ENCODE measurements at regions not wholly inside any gene's neighbourhood (a gene's known extent, or its start where the extent isn't known, plus 50 kb on each side); places are given as distances from the start of the nearest gene placed in this dataset.

- no peak for TF ChIP-seq CTCF (IDR thresholded peaks at IDR 0.05 in 8 of 11, conservative IDR thresholded peaks at IDR 0.05 in 3 of 11)
- no peak for TF ChIP-seq POLR2AphosphoS5 (IDR thresholded peaks at IDR 0.05)
- TF ChIP-seq POLR2A (IDR thresholded peaks at IDR 0.05), result no peak
- peaks cover 0 to 5% (median 0%) of the 10 kb centered on the region in 8 donors for H3K9me3 ChIP-seq
- H3K27me3 ChIP-seq (replicated peaks in 1 of 7), result peaks cover 0 to 9% (median 0%) of the 10 kb centered on the region in 7 donors
- peak; percentile 36 for DNase-seq
- H3K27ac ChIP-seq, result no peak overlapping the region
- no peaks in the 10 kb centered on the region for H3K36me3 ChIP-seq
- H3K4me1 ChIP-seq, result no peaks in the 10 kb centered on the region
- 63 to 96% (median 84%) methylated on average over 3 to 8 of the region's 8 CpGs for WGBS, 5 donors
- intact Hi-C loops (cut with DNase I; ENCODE audit: low total_unique reads), result no loop called here
- H3K4me3 ChIP-seq, result no peak overlapping the region
Measured at GRCh38 chrX:85622635-85623034, 243.2 kb upstream of the POF1B start.

DNA sequence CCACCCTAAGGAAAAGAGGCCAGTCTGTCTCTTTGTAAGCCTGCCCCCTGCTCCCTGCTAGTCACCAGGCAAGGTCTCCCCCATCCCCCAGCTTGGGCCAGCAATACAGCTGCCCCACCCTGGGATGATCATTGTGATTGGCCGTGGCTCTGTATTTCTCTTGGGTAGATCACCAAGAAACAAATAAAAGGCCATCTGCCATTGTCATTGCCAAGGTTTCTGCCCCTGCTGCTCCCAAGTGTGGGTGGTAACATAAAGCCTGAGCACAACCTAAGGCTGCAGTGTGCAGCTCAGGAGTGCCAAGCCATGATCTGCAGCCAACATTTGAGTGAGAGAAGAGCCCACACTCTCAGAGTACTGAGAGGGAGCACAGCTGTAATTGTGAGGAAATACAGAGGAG lies 241.0 kb upstream of the POF1B start:
- intact Hi-C loops (cut with DNase I; ENCODE audit: low total_unique reads), result no loop called here
- Histone ChIP-seq H3K4me1 (no peaks in the 10 kb centered on the region), H3K27ac (no peak overlapping the region), H3K36me3 (no peaks in the 10 kb centered on the region), H3K9me3 (peaks cover 0 to 5% (median 0%) of the 10 kb centered on the region in 8 donors), H3K27me3 (replicated peaks in 1 of 7) (peaks cover 0 to 9% (median 0%) of the 10 kb centered on the region in 7 donors), H3K4me3 (no peak overlapping the region)
- no peak for DNase-seq
- 57 to 91% (median 67%) methylated on average over 1 of the region's 1 CpG for WGBS, 5 donors
- TF ChIP-seq CTCF (IDR thresholded peaks at IDR 0.05 in 8 of 11, conservative IDR thresholded peaks at IDR 0.05 in 3 of 11) (no peak), POLR2A (IDR thresholded peaks at IDR 0.05) (no peak), POLR2AphosphoS5 (IDR thresholded peaks at IDR 0.05) (no peak)

DNA sequence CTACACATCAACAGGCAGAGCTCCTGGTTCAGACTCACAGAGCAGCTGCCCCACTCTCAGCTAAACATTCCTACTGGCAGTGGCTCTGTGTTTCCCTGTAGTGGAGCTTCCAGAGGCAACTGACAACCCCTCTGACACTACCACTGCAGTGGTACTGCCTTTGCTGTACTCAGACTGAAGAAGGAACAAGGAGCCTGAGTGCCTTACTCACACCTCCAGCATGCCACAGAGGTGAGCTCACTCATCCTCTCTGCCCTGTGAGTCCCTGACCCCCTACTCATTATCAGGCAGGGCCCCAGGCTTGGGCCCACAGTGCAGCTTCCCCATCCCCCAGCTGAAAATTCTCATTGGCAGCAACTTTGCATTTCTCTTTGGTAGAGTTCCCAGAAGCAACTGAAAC lies 240.5 kb upstream of the POF1B start:
- no peak for TF ChIP-seq POLR2A (IDR thresholded peaks at IDR 0.05)
- no peak for TF ChIP-seq POLR2AphosphoS5 (IDR thresholded peaks at IDR 0.05)
- TF ChIP-seq CTCF (IDR thresholded peaks at IDR 0.05 in 8 of 11, conservative IDR thresholded peaks at IDR 0.05 in 3 of 11), result no peak
- intact Hi-C loops (cut with DNase I; ENCODE audit: low total_unique reads), result no loop called here

GRCh38 chrX:85611926-85612325 lies 232.5 kb upstream of the POF1B start:
- no peaks in the 10 kb centered on the region for H3K4me1 ChIP-seq
- H3K36me3 ChIP-seq, result no peaks in the 10 kb centered on the region
- intact Hi-C loops (cut with DNase I; ENCODE audit: low total_unique reads), result no loop called here
- no peaks in the 10 kb centered on the region for H3K9me3 ChIP-seq
- no peak for DNase-seq
- TF ChIP-seq POLR2AphosphoS5 (IDR thresholded peaks at IDR 0.05) (no peak), POLR2A (IDR thresholded peaks at IDR 0.05) (no peak)
- H3K27ac ChIP-seq, result no peak overlapping the region
- H3K4me3 ChIP-seq, result no peak overlapping the region
- H3K27me3 ChIP-seq (replicated peaks in 1 of 7), result no peaks in the 10 kb centered on the region

More for the DNA sequence above, 240.5 kb upstream of the POF1B start:
- peaks cover 0 to 5% (median 0%) of the 10 kb centered on the region in 8 donors for H3K9me3 ChIP-seq
- no peaks in the 10 kb centered on the region for H3K4me1 ChIP-seq
- peaks cover 0 to 9% (median 0%) of the 10 kb centered on the region in 7 donors for H3K27me3 ChIP-seq (replicated peaks in 1 of 7)
- H3K36me3 ChIP-seq, result no peaks in the 10 kb centered on the region
- no peak for DNase-seq
- H3K27ac ChIP-seq, result no peak overlapping the region
- H3K4me3 ChIP-seq, result no peak overlapping the region

DNA sequence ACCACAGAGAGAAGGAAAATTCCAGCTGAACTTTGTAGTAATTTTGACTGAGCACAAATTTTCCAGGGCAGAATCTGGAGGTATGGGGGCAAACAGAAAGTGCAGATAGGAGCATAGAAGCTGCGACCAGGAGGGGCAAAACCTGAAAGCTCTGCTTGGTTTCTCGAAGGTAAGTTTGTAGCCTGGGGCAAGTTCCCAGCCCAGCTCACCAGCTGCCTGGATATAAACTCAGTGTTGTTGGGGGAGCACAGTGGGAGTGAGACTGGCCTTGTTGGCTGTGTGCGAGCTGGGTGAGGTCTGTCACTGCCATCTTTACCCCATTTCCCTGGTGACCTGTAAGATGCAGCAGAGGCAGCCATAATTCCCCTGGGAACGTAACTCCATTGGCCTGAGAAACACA lies 213.5 kb upstream of the POF1B start:
- no peak overlapping the region for H3K27ac ChIP-seq
- H3K27me3 ChIP-seq (replicated peaks in 1 of 7), result peaks cover 0 to 6% (median 0%) of the 10 kb centered on the region in 7 donors
- TF ChIP-seq POLR2A (IDR thresholded peaks at IDR 0.05) (no peak), POLR2AphosphoS5 (IDR thresholded peaks at IDR 0.05) (no peak), CTCF (IDR thresholded peaks at IDR 0.05 in 8 of 11, conservative IDR thresholded peaks at IDR 0.05 in 3 of 11) (no peak)
- DNase-seq, result no peak
- no peaks in the 10 kb centered on the region for H3K36me3 ChIP-seq
- no peaks in the 10 kb centered on the region for H3K4me1 ChIP-seq
- H3K9me3 ChIP-seq, result peaks cover 0 to 20% (median 0%) of the 10 kb centered on the region in 8 donors
- intact Hi-C loops (cut with DNase I; ENCODE audit: low total_unique reads), result no loop called here
- WGBS, 5 donors, result 69 to 76% (median 73%) methylated on average over 2 to 4 of the region's 4 CpGs
- H3K4me3 ChIP-seq, result no peak overlapping the region

All from spleen (tissue), 11 donors.